GM12864 (cell line): ENCODE measurements at regions not wholly inside any gene's neighbourhood (a gene's known extent, or its start where the extent isn't known, plus 50 kb on each side); places are given as distances from the start of the nearest gene placed in this dataset.

ENCODE experiments used
- DNase-seq: peaks from one replicate; pipeline ENCODE4 v3.0.0-alpha.2; 2011; ENCODE audit warnings: low read depth
- H3K4me3 ChIP-seq: 2 replicates; pipeline ENCODE4 v1.5.1; 2011; ENCODE audit warnings: mild to moderate bottlenecking, low read depth, low read length, control low read depth
- CTCF ChIP-seq: IDR thresholded peaks from 2 replicates; pipeline ENCODE4 v1.5.1; 2011; ENCODE audit warnings: low read depth, mild to moderate bottlenecking, moderate library complexity, low read length, control low read depth, inconsistent platforms; ENCODE audit errors: missing control alignments

GRCh38 chr7:84684836-84685480 lies 490.4 kb upstream of the SEMA3A start:
- H3K4me3 ChIP-seq: no peak overlapping the region

GRCh38 chr7:84682543-84682942 lies 488.0 kb upstream of the SEMA3A start:
- no peak overlapping the region for H3K4me3 ChIP-seq
- DNase-seq: no peak
- no peak for TF ChIP-seq CTCF

More at GRCh38 chr7:84684836-84685480, 490.4 kb upstream of the SEMA3A start:
- DNase-seq: no peak
- no peak for TF ChIP-seq CTCF

- H3K4me3 ChIP-seq: no peak overlapping the region
- TF ChIP-seq CTCF: no peak
- no peak for DNase-seq
Observed at GRCh38 chr7:84678841-84679240, 484.3 kb upstream of the SEMA3A start.

GRCh38 chr7:84677117-84677732 lies 482.6 kb upstream of the SEMA3A start:
- no peak for TF ChIP-seq CTCF
- no peak overlapping the region for H3K4me3 ChIP-seq
- no peak for DNase-seq

- no peak overlapping the region for H3K4me3 ChIP-seq
- no peak for DNase-seq
- no peak for TF ChIP-seq CTCF
Observed at GRCh38 chr7:84675633-84676034, 481.0 kb upstream of the SEMA3A start.

- no peak for TF ChIP-seq CTCF
- no peak overlapping the region for H3K4me3 ChIP-seq
- DNase-seq: no peak
Observed at GRCh38 chr7:84674236-84674913, 479.8 kb upstream of the SEMA3A start.
